K562 (cell line): ENCODE measurements at regions not wholly inside any gene's neighbourhood (a gene's known extent, or its start where the extent isn't known, plus 50 kb on each side); places are given as distances from the start of the nearest gene placed in this dataset.

Source experiments
- ATAC-seq: fragments of 200-7000 bp; cut with Tn5 transposase; 3 replicates; pipeline ENCODE4 v1.9.1; 2020; ENCODE audit warnings: moderate library complexity
- BruUV-seq: library from RNA; stranded (reverse); fragments of 400-500 nt; replicated peaks from 2 replicates; lab custom pipeline; 2021; lab: Mats Ljungman, UMichigan
- CTCF ChIA-PET: fragments of 300-600 bp; formaldehyde crosslinking; extraction: SDS; loops from one replicate; lab custom pipeline; 2021; ENCODE audit warnings: low intra/inter-chr PET ratio; lab: Yijun Ruan, JAX
- POLR2A ChIA-PET: fragments of 300-600, 350-650 bp; sonication (Branson Sonifier 250); formaldehyde crosslinking; extraction: SDS; loops from one replicate; lab custom pipeline; 2021; ENCODE audit warnings: antibody characterized with exemption, inconsistent platforms; lab: Yijun Ruan, JAX
- DNase-seq, 4 experiments: peaks; one replicate each; pipeline versions ENCODE4 v3.0.0 to v3.0.0-alpha.2; 2011 to 2018; ENCODE audit warnings: low spot score in 3 of 4, mixed read lengths in 3 of 4; ENCODE audit errors: extremely low read depth in 1 of 4
- FAIRE-seq: peaks from 2 replicates; lab custom pipeline; 2011; peaks lifted over from hg19 to GRCh38; lab: Jason Lieb, UNC
- H2AFZ ChIP-seq: 2 replicates; pipeline ENCODE4 v1.6.0; 2011; ENCODE audit warnings: low read depth, low read length, control low read depth, inconsistent platforms
- H3K27ac ChIP-seq: fragments of 200-600 bp; 3 replicates; pipeline ENCODE4 v1.8.0; 2011; ENCODE audit warnings: low read depth, mild to moderate bottlenecking, control low read depth, inconsistent platforms, low read length, moderate library complexity, mixed read lengths; ENCODE audit errors: extremely low read depth
- H3K27me3 ChIP-seq, 2 experiments: fragments of 300-600 bp in 1 of 2; 2 replicates in 1 of 2; 3 replicates in 1 of 2; pipeline versions ENCODE4 v1.6.0 to v1.8.0; 2011; ENCODE audit warnings: inconsistent platforms in 2 of 2, low read length in 2 of 2, mild to moderate bottlenecking in 1 of 2, mixed read lengths in 1 of 2, moderate library complexity in 1 of 2; ENCODE audit not compliant: control insufficient read depth in 2 of 2, insufficient read depth in 2 of 2
- H3K36me3 ChIP-seq: fragments of 300-600 bp; 3 replicates; pipeline ENCODE4 v1.8.0; 2011; ENCODE audit warnings: mild to moderate bottlenecking, low read length, inconsistent platforms; ENCODE audit not compliant: control insufficient read depth, insufficient read depth
- H3K4me1 ChIP-seq, 2 experiments: fragments of 200-600 bp in 1 of 2; replicated peaks in 1 of 2; 2 replicates in 1 of 2; 3 replicates in 1 of 2; pipeline versions ENCODE4 v1.5.1 to v1.8.0; 2011; ENCODE audit warnings: inconsistent platforms in 2 of 2, low read length in 2 of 2, mild to moderate bottlenecking in 1 of 2, mixed read lengths in 1 of 2, moderate library complexity in 1 of 2; ENCODE audit not compliant: control insufficient read depth in 2 of 2, insufficient read depth in 2 of 2
- H3K4me2 ChIP-seq: 2 replicates; pipeline ENCODE4 v1.6.1; 2011; ENCODE audit warnings: low read length, control low read depth, inconsistent platforms, mixed read lengths; ENCODE audit not compliant: insufficient read depth
- H3K4me3 ChIP-seq: fragments of 200-600 bp; sonication (generic), shearing (Covaris generic); 2 replicates; pipeline ENCODE4 v1.5.1; 2016; ENCODE audit warnings: control low read depth, inconsistent platforms
- H3K79me2 ChIP-seq: fragments of 200-600 bp; 3 replicates; pipeline ENCODE4 v1.8.0; 2011; ENCODE audit warnings: low read length, inconsistent platforms; ENCODE audit not compliant: control insufficient read depth, insufficient read depth
- H3K9ac ChIP-seq, 2 experiments: 2 replicates each; pipeline versions ENCODE4 v1.6.0 to v1.6.1; 2011; ENCODE audit warnings: low read depth in 2 of 2, low read length in 2 of 2, control low read depth in 1 of 2, inconsistent platforms in 1 of 2, mild to moderate bottlenecking in 1 of 2, mixed read lengths in 1 of 2; ENCODE audit not compliant: insufficient read depth in 1 of 2
- H3K9me1 ChIP-seq: one replicate; pipeline ENCODE4 v1.6.0; 2011; ENCODE audit warnings: inconsistent platforms, mild to moderate bottlenecking, low read length, moderate library complexity; ENCODE audit not compliant: control insufficient read depth, insufficient read depth
- H3K9me3 ChIP-seq: replicated peaks from 2 replicates; pipeline ENCODE4 v1.5.1; 2011; ENCODE audit warnings: low read depth, low read length, inconsistent platforms; ENCODE audit not compliant: control insufficient read depth, insufficient read depth
- H4K20me1 ChIP-seq: replicated peaks from 2 replicates; pipeline ENCODE4 v1.6.1; 2011; ENCODE audit warnings: low read length, inconsistent platforms, mixed read lengths; ENCODE audit not compliant: control insufficient read depth, insufficient read depth
- ARHGAP35 ChIP-seq: fragments of 450-650 bp; IDR thresholded peaks from 2 replicates; pipeline ENCODE4 v1.6.1; 2018; ENCODE audit not compliant: partially characterized antibody
- BRD9 ChIP-seq: fragments of 450-650 bp; IDR thresholded peaks from 2 replicates; pipeline ENCODE4 v1.6.1; 2018; ENCODE audit warnings: low read depth; ENCODE audit not compliant: partially characterized antibody
- CEBPG ChIP-seq, 3 experiments: fragments of 200-800 bp in 1 of 3; sonication (Bioruptor generic) in 1 of 3; sonication (generic) in 1 of 3; formaldehyde crosslinking in 1 of 3; IDR thresholded peaks in 2 of 3; conservative IDR thresholded peaks in 1 of 3; 2 replicates each; pipeline versions ENCODE4 v1.6.1 to v1.8.0; 2016 to 2022; ENCODE audit warnings: missing compliant biosample characterization in 2 of 3, missing genetic modification characterization in 2 of 3, mild to moderate bottlenecking in 1 of 3, missing genetic modification reagents in 1 of 3
- CHD2 ChIP-seq: IDR thresholded peaks from 2 replicates; pipeline ENCODE4 v1.6.1; 2011; ENCODE audit warnings: low read depth, low read length
- CREBBP ChIP-seq: IDR thresholded peaks from one replicate; pipeline ENCODE4 v1.6.1; 2012; ENCODE audit warnings: low read depth, mild to moderate bottlenecking, control low read depth, inconsistent platforms, low read length
- EP300 ChIP-seq: IDR thresholded peaks from 2 replicates; pipeline ENCODE4 v1.6.1; 2012; ENCODE audit warnings: low read length, improper control_type of control experiment
- GMEB1 ChIP-seq: fragments of 250-450 bp; sonication (Bioruptor Pico); IDR thresholded peaks from 2 replicates; pipeline ENCODE4 v1.4.0; 2020; ENCODE audit warnings: mild to moderate bottlenecking
- KDM4B ChIP-seq, 2 experiments: fragments of 450-650 bp in 1 of 2; sonication (generic) in 1 of 2; IDR thresholded peaks; 2 replicates each; pipeline ENCODE4 v1.6.1; 2016 to 2017; ENCODE audit warnings: borderline replicate concordance in 2 of 2, antibody characterized with exemption in 1 of 2, low read depth in 1 of 2, mild to moderate bottlenecking in 1 of 2
- NCOA1 ChIP-seq: fragments of 450-650 bp; IDR thresholded peaks from 2 replicates; pipeline ENCODE4 v1.6.1; 2016; ENCODE audit warnings: low read depth
- NR4A1 ChIP-seq, 2 experiments: fragments of 250-450 bp in 1 of 2; fragments of 450-650 bp in 1 of 2; sonication (Bioruptor Pico) in 1 of 2; IDR thresholded peaks; 2 replicates each; pipeline versions ENCODE4 v1.4.0 to v1.6.1; 2016 to 2020; ENCODE audit warnings: mild to moderate bottlenecking in 2 of 2, missing compliant biosample characterization in 1 of 2, missing genetic modification characterization in 1 of 2, moderate library complexity in 1 of 2
- NUFIP1 ChIP-seq: fragments of 450-650 bp; IDR thresholded peaks from 2 replicates; pipeline ENCODE4 v1.6.1; 2018; ENCODE audit not compliant: partially characterized antibody
- POLR2AphosphoS5 ChIP-seq: IDR thresholded peaks from 2 replicates; pipeline ENCODE4 v1.6.1; 2011; ENCODE audit warnings: mild to moderate bottlenecking, low read depth, low read length, moderate library complexity; ENCODE audit not compliant: control insufficient read depth, insufficient read depth
- SAFB2 ChIP-seq: fragments of 200-400 bp; formaldehyde crosslinking; IDR thresholded peaks from 2 replicates; pipeline ENCODE4 v1.6.1; 2018; ENCODE audit warnings: borderline replicate concordance, low read length, low read depth, moderate library complexity; ENCODE audit not compliant: severe bottlenecking
- SUPT5H ChIP-seq: fragments of 450-650 bp; IDR thresholded peaks from 2 replicates; pipeline ENCODE4 v1.6.1; 2016
- TEAD2 ChIP-seq: fragments of 450-650 bp; IDR thresholded peaks from 2 replicates; pipeline ENCODE4 v1.6.1; 2016; ENCODE audit warnings: missing genetic modification characterization, control low read depth, missing compliant biosample characterization
- ZNF347 ChIP-seq: fragments of 450-650 bp; formaldehyde crosslinking; IDR thresholded peaks from 2 replicates; pipeline ENCODE4 v1.4.0; 2020; ENCODE audit warnings: low read depth, mild to moderate bottlenecking, moderate library complexity
- ZSCAN29 ChIP-seq: fragments of 450-650 bp; IDR thresholded peaks from 2 replicates; pipeline ENCODE4 v1.6.1; 2017
- WGBS: fragments of 100-300 bp; shearing (Covaris generic); methylation state at CpG from one replicate; pipeline ENCODE4 v1.1.6; 2016; ENCODE audit warnings: low coverage, mixed read lengths; ENCODE audit not compliant: insufficient coverage; ENCODE audit errors: missing lambda C conversion rate; 5-methylcytosine and 5-hydroxymethylcytosine counted together
- in situ Hi-C: fragments of 300-500 bp; cut with MboI; formaldehyde crosslinking; loops from 4 replicates; pipeline ENCODE4 v1.15.0; 2018; ENCODE audit warnings: inconsistent platforms, mixed read lengths
- intact Hi-C: fragments of 100-400 bp; cut with micrococcal nuclease; formaldehyde crosslinking; loops from 2 replicates; pipeline ENCODE4 v1.14.2; 2022
- TF ChIP-seq, protein P1 (sequence below): sonication (generic); formaldehyde crosslinking; IDR thresholded peaks from 2 replicates; pipeline ENCODE4 v1.8.0; 2022; ENCODE audit warnings: missing genetic modification reagents, mild to moderate bottlenecking, borderline replicate concordance

DNA sequence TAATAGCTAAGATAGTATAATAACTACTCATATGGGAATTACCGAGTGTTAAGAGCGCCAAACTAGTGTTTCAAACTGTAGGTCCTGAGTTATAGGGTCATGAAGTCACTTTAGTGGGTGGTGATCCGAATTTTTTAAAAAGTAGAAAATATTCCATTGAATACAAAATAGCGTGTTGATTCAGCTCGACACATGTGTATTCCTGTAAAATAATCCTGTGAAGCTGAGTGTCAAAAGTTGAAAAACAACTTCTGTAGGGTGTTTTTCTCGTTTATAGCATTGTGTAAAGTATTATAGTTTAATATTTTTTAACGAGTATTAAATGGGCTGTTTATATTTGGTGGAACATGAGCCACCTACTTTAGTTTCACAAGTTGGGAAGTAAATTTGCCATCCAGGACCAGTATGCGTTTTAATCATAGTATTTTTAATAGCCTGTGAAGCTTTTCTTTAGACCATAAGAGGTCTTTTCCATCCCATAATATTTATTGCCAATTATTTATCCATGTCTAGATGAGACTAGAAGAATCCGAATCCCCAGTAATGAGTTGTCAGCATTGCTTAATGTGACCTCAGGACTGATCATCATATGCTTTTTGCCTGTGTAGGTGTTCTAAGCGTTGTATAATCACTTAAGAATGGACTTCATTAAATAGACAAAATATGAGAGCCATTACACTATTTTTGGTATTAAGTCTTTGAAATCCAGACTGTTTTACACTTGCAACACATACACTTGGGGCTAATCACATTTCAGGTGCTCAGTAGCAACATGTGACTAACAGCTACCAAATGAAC, 84.1 kb downstream of the PTPDC1 start:
- WGBS: under 1% methylated on average over 10 of the region's 10 CpGs
- intact Hi-C loops: loop anchor here (5.0 kb wide), 2 partner anchors 86 to 156 kb away; partner anchors contain the start of gene PTPDC1
- no peak for ATAC-seq
- no peak for DNase-seq
- Histone ChIP-seq H3K36me3 (peaks cover 60% of the 10 kb centered on the region), H3K4me1 (peaks cover 7 to 15% of the 10 kb centered on the region in 2 experiments; a peak in 4 of 5 replicates), H3K4me3 (peak overlapping the region; percentile 68), H3K9me3 (no peaks in the 10 kb centered on the region), H3K4me2 (peak overlapping the region; percentile 86), H3K27ac (peak overlapping the region; percentile 90), H3K79me2 (peaks cover 66% of the 10 kb centered on the region), H3K9me1 (no peaks in the 10 kb centered on the region), H2AFZ (no peak overlapping the region), H4K20me1 (peaks cover 31% of the 10 kb centered on the region), H3K27me3 (no peaks in the 10 kb centered on the region), H3K9ac (peak overlapping the region; percentile 24 to 93; a peak in 3 of 4 replicates)
- in situ Hi-C loops: no loop called here
- ChIA-PET CTCF (no interaction called here), POLR2A (interaction anchor here (0.6 to 2.0 kb wide), 5 partner anchors 9 to 1061 kb away, joined by 3 to 10 read pairs (median 3); no protein-coding TSS in a partner anchor)
- no peak for FAIRE-seq
- BruUV-seq: no TSS peak
- no peak for TF ChIP-seq ARHGAP35
- TF ChIP-seq CREBBP: no peak
- no peak for TF ChIP-seq EP300
- TF ChIP-seq SAFB2: no peak
- no peak for TF ChIP-seq CEBPG (CRISPR knock-in tag; IDR thresholded peaks at IDR 0.05)
- 0 out of 4 replicates have a peak, but pooled peaks of 1 of the 2 experiments have one; percentile 42 for TF ChIP-seq CEBPG (tag; conservative IDR thresholded peaks at IDR 0.05 in 1 of 2, IDR thresholded peaks at IDR 0.05 in 1 of 2)
- TF ChIP-seq NR4A1 (CRISPR knock-in tag; IDR thresholded peaks at IDR 0.05): no peak
- TF ChIP-seq NR4A1 (tag; IDR thresholded peaks at IDR 0.05): no peak
- no peak for TF ChIP-seq NCOA1
- TF ChIP-seq BRD9: no peak
- no peak for TF ChIP-seq KDM4B (IDR thresholded peaks at IDR 0.05; ENCODE audit: borderline replicate concordance in 2 of 2, low read depth in 1 of 2)
- no peak for TF ChIP-seq POLR2AphosphoS5
- TF ChIP-seq, protein P1, sequence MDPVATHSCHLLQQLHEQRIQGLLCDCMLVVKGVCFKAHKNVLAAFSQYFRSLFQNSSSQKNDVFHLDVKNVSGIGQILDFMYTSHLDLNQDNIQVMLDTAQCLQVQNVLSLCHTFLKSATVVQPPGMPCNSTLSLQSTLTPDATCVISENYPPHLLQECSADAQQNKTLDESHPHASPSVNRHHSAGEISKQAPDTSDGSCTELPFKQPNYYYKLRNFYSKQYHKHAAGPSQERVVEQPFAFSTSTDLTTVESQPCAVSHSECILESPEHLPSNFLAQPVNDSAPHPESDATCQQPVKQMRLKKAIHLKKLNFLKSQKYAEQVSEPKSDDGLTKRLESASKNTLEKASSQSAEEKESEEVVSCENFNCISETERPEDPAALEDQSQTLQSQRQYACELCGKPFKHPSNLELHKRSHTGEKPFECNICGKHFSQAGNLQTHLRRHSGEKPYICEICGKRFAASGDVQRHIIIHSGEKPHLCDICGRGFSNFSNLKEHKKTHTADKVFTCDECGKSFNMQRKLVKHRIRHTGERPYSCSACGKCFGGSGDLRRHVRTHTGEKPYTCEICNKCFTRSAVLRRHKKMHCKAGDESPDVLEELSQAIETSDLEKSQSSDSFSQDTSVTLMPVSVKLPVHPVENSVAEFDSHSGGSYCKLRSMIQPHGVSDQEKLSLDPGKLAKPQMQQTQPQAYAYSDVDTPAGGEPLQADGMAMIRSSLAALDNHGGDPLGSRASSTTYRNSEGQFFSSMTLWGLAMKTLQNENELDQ (CRISPR knock-in tag): no peak
- peak; percentile 51; the same call in 1 of the 2 replicates for TF ChIP-seq ZSCAN29
- no peak for TF ChIP-seq CHD2
- TF ChIP-seq SUPT5H: no peak
- no peak for TF ChIP-seq GMEB1 (CRISPR knock-in tag)
- TF ChIP-seq NUFIP1: no peak
- TF ChIP-seq ZNF347 (CRISPR knock-in tag): no peak
- TF ChIP-seq TEAD2 (tag): no peak
